B cell (primary cell): ENCODE measurements at regions not wholly inside any gene's neighbourhood (a gene's known extent, or its start where the extent isn't known, plus 50 kb on each side); places are given as distances from the start of the nearest gene placed in this dataset.

Source experiments
- ATAC-seq: fragments of 200-7000 bp; cut with Tn5 transposase; one replicate; pipeline ENCODE4 v1.10.0; 2021; ENCODE audit warnings: low read depth, mild to moderate bottlenecking, moderate number of reproducible peaks, moderate library complexity
- CTCF ChIA-PET: fragments of 350-600 bp; sonication (Branson Sonifier 250); formaldehyde crosslinking; loops from one replicate; lab custom pipeline; 2021; ENCODE audit warnings: antibody characterized with exemption, inconsistent platforms; lab: Charles Lee
- POLR2A ChIA-PET: fragments of 350-600 bp; sonication (Branson Sonifier 250); formaldehyde crosslinking; loops from one replicate; lab custom pipeline; 2021; ENCODE audit warnings: antibody characterized with exemption; lab: Charles Lee
- DNase-seq: peaks from one replicate; pipeline ENCODE4 v3.0.0; 2013
- H2AFZ ChIP-seq: 2 replicates; pipeline ENCODE4 v1.6.1; 2012; ENCODE audit warnings: mild to moderate bottlenecking, low read depth, low read length; ENCODE audit not compliant: insufficient read depth, poor library complexity, severe bottlenecking
- H3K27ac ChIP-seq, 2 donors: 1 replicate in 1 of 2; 2 replicates in 1 of 2; pipeline ENCODE4 v1.5.1; 2012 to 2013; ENCODE audit warnings: low read length in 2 of 2, mild to moderate bottlenecking in 2 of 2, moderate library complexity in 1 of 2
- H3K27me3 ChIP-seq, 4 experiments: fragments of 200-600 bp in 1 of 4; sonication (generic) in 1 of 4; replicated peaks in 1 of 4; 1 replicate in 2 of 4; 2 replicates in 2 of 4; pipeline versions ENCODE4 v1.6.1 to v1.7.0; 2013 to 2016; ENCODE audit warnings: low read length in 3 of 4, mild to moderate bottlenecking in 2 of 4, mixed read lengths in 1 of 4, moderate library complexity in 1 of 4; ENCODE audit not compliant: insufficient read depth in 4 of 4, control insufficient read depth in 3 of 4; ENCODE audit errors: control extremely low read depth in 1 of 4
- H3K36me3 ChIP-seq, 2 experiments: replicated peaks in 1 of 2; 1 replicate in 1 of 2; 2 replicates in 1 of 2; pipeline versions ENCODE4 v1.6.1 to v1.7.1; 2013; ENCODE audit warnings: low read length in 1 of 2; ENCODE audit not compliant: insufficient read depth in 2 of 2, control insufficient read depth in 1 of 2; ENCODE audit errors: control extremely low read depth in 1 of 2, extremely low read depth in 1 of 2
- H3K4me1 ChIP-seq, 2 donors: fragments of 200-600 bp in 1 of 2; sonication (generic) in 1 of 2; 1 replicate in 1 of 2; 2 replicates in 1 of 2; pipeline versions ENCODE4 v1.5.1 to v1.6.1; 2013 to 2017; ENCODE audit warnings: low read length in 2 of 2; ENCODE audit not compliant: control insufficient read depth in 2 of 2, insufficient read depth in 2 of 2
- H3K4me2 ChIP-seq: replicated peaks from 2 replicates; pipeline ENCODE3; 2012; ENCODE audit warnings: mild to moderate bottlenecking, low read depth, low read length; ENCODE audit not compliant: poor library complexity, severe bottlenecking
- H3K4me3 ChIP-seq, 5 experiments: fragments of 200-600 bp in 1 of 5; sonication (generic) in 1 of 5; 1 replicate in 3 of 5; 2 replicates in 2 of 5; pipeline versions ENCODE4 v1.5.1 to v1.7.0; 2011 to 2016; ENCODE audit warnings: low read length in 4 of 5, mild to moderate bottlenecking in 4 of 5, low read depth in 2 of 5, control low read depth in 1 of 5, moderate library complexity in 1 of 5; ENCODE audit not compliant: insufficient read depth in 1 of 5; ENCODE audit errors: control extremely low read depth in 1 of 5, extremely low read depth in 1 of 5
- H3K79me2 ChIP-seq: fragments of 200-600 bp; sonication (generic); one replicate; pipeline ENCODE4 v1.6.0; 2016; ENCODE audit warnings: low read length; ENCODE audit not compliant: control insufficient read depth, insufficient read depth
- H3K9ac ChIP-seq: fragments of 200-600 bp; sonication (generic); 2 replicates; pipeline ENCODE4 v1.6.1; 2017; ENCODE audit warnings: mild to moderate bottlenecking, low read length, moderate library complexity
- H3K9me3 ChIP-seq, 3 donors: one replicate each; pipeline versions ENCODE4 v1.6.1 to v1.7.1; 2013; ENCODE audit warnings: low read length in 2 of 3; ENCODE audit not compliant: control insufficient read depth in 2 of 3, insufficient read depth in 1 of 3; ENCODE audit errors: control extremely low read depth in 1 of 3
- H4K20me1 ChIP-seq: 2 replicates; pipeline ENCODE4 v1.6.0; 2012; ENCODE audit warnings: mild to moderate bottlenecking, low read length; ENCODE audit not compliant: insufficient read depth, control insufficient read depth, poor library complexity, severe bottlenecking
- H3K27ac Mint-ChIP-seq: one replicate; pipeline ENCODE4 v1.8.0; 2021; ENCODE audit warnings: mixed read lengths
- H3K27me3 Mint-ChIP-seq: one replicate; pipeline ENCODE4 v1.8.0; 2021; ENCODE audit warnings: mixed read lengths
- H3K4me1 Mint-ChIP-seq: one replicate; pipeline ENCODE4 v1.8.0; 2021; ENCODE audit warnings: mixed read lengths
- H3K4me3 Mint-ChIP-seq: one replicate; pipeline ENCODE4 v1.8.0; 2021; ENCODE audit warnings: mixed read lengths
- H3K9me3 Mint-ChIP-seq: one replicate; pipeline ENCODE4 v1.8.0; 2022; ENCODE audit warnings: mixed read lengths; ENCODE audit not compliant: insufficient read depth
- CTCF ChIP-seq: fragments of 200-600 bp; IDR thresholded peaks from one replicate; pipeline ENCODE4 v1.8.0; 2022; ENCODE audit warnings: antibody characterized with exemption, mild to moderate bottlenecking
- EZH2 ChIP-seq: IDR thresholded peaks from 2 replicates; pipeline ENCODE4 v1.6.1; 2012; ENCODE audit warnings: borderline replicate concordance, low read depth, mild to moderate bottlenecking, moderate library complexity, low read length; ENCODE audit not compliant: insufficient read depth, poor library complexity, severe bottlenecking
- WGBS: methylation state at CpG from one replicate; pipeline ENCODE4 v1.1.5; 2013; ENCODE audit warnings: missing lambda C conversion rate; ENCODE audit not compliant: insufficient coverage; 5-methylcytosine and 5-hydroxymethylcytosine counted together
- intact Hi-C: fragments of 100-400 bp; cut with micrococcal nuclease; formaldehyde crosslinking; loops from one replicate; pipeline ENCODE4 v1.10.0; 2022

GRCh38 chr20:60800185-60800584 lies 451.9 kb upstream of the CDH4 start:
- no peak overlapping the region for H3K9ac ChIP-seq
- ChIA-PET POLR2A (no interaction called here), CTCF (no interaction called here)
- intact Hi-C loops = no loop called here
- Mint-ChIP-seq H3K27ac (no peak overlapping the region), H3K4me3 (no peak overlapping the region), H3K27me3 (no peaks in the 10 kb centered on the region), H3K4me1 (no peaks in the 10 kb centered on the region), H3K9me3 (peaks cover 11% of the 10 kb centered on the region)
- DNase-seq (no peak), ATAC-seq (no peak)
- H4K20me1 ChIP-seq = no peaks in the 10 kb centered on the region
- no peak overlapping the region for H2AFZ ChIP-seq
- TF ChIP-seq EZH2 (no peak), CTCF (no peak)
- no peaks in the 10 kb centered on the region for H3K79me2 ChIP-seq
- H3K27ac ChIP-seq = no peak overlapping the region
- H3K9me3 ChIP-seq = peaks cover 0 to 15% (median 6%) of the 10 kb centered on the region in 3 donors
- no peak overlapping the region for H3K4me3 ChIP-seq
- 80% methylated on average over 1 of the region's 1 CpG for WGBS
- no peak overlapping the region for H3K4me2 ChIP-seq
- no peaks in the 10 kb centered on the region for H3K36me3 ChIP-seq
- H3K27me3 ChIP-seq = no peaks in the 10 kb centered on the region
- H3K4me1 ChIP-seq = no peaks in the 10 kb centered on the region

GRCh38 chr20:60802676-60803075 lies 449.4 kb upstream of the CDH4 start:
- H3K27ac ChIP-seq = no peak overlapping the region
- H3K79me2 ChIP-seq = no peaks in the 10 kb centered on the region
- TF ChIP-seq CTCF (no peak), EZH2 (no peak)
- no peak overlapping the region for H3K9ac ChIP-seq
- DNase-seq (no peak), ATAC-seq (no peak)
- no peaks in the 10 kb centered on the region for H3K27me3 Mint-ChIP-seq
- intact Hi-C loops = no loop called here
- no peak overlapping the region for H3K4me2 ChIP-seq
- POLR2A ChIA-PET = no interaction called here
- WGBS = 65% methylated on average over 1 of the region's 5 CpGs
- CTCF ChIA-PET = no interaction called here
- no peak overlapping the region for H2AFZ ChIP-seq
- no peak overlapping the region for H3K4me3 ChIP-seq
- no peaks in the 10 kb centered on the region for H3K4me1 ChIP-seq
- H3K9me3 Mint-ChIP-seq = peaks cover 9% of the 10 kb centered on the region
- no peaks in the 10 kb centered on the region for H3K4me1 Mint-ChIP-seq
- H3K27ac Mint-ChIP-seq = no peak overlapping the region
- H3K9me3 ChIP-seq = peaks cover 0 to 12% (median 6%) of the 10 kb centered on the region in 3 donors
- no peaks in the 10 kb centered on the region for H3K36me3 ChIP-seq
- H4K20me1 ChIP-seq = no peaks in the 10 kb centered on the region
- no peaks in the 10 kb centered on the region for H3K27me3 ChIP-seq
- no peak overlapping the region for H3K4me3 Mint-ChIP-seq
